Neutrophil (primary cell): ENCODE measurements at regions not wholly inside any gene's neighbourhood (a gene's known extent, or its start where the extent isn't known, plus 50 kb on each side); places are given as distances from the start of the nearest gene placed in this dataset.

Experiments used
- H3K27ac ChIP-seq: fragments of 200-600 bp; sonication (generic); 2 replicates; pipeline ENCODE4 v1.5.1; 2016; ENCODE audit warnings: mild to moderate bottlenecking, moderate library complexity
- H3K27me3 ChIP-seq: fragments of 200-600 bp; sonication (generic); 2 replicates; pipeline ENCODE4 v1.6.0; 2016; ENCODE audit warnings: mild to moderate bottlenecking
- H3K36me3 ChIP-seq: fragments of 200-600 bp; sonication (generic); 2 replicates; pipeline ENCODE4 v1.5.1; 2017
- H3K4me1 ChIP-seq, 2 experiments: fragments of 200-600 bp in 1 of 2; sonication (generic) in 1 of 2; 1 replicate in 1 of 2; 2 replicates in 1 of 2; pipeline versions ENCODE4 v1.5.1 to v1.6.1; 2013 to 2016; ENCODE audit warnings: low read depth in 1 of 2, low read length in 1 of 2, mild to moderate bottlenecking in 1 of 2, moderate library complexity in 1 of 2; ENCODE audit not compliant: control insufficient read depth in 1 of 2, insufficient read depth in 1 of 2
- H3K4me3 ChIP-seq, 2 experiments: fragments of 200-600 bp in 1 of 2; sonication (generic) in 1 of 2; 1 replicate in 1 of 2; 2 replicates in 1 of 2; pipeline ENCODE4 v1.5.1; 2013 to 2016; ENCODE audit warnings: low read depth in 1 of 2, low read length in 1 of 2, mild to moderate bottlenecking in 1 of 2, moderate library complexity in 1 of 2
- H3K9me3 ChIP-seq: fragments of 200-600 bp; sonication (generic); 2 replicates; pipeline ENCODE4 v1.5.1; 2016
- CTCF ChIP-seq: fragments of 200-600 bp; sonication (generic); IDR thresholded peaks from 2 replicates; pipeline ENCODE4 v1.5.1; 2016; ENCODE audit warnings: antibody characterized with exemption

- Histone ChIP-seq H3K27ac (no peak overlapping the region), H3K4me1 (no peaks in the 10 kb centered on the region), H3K4me3 (no peak overlapping the region), H3K36me3 (no peaks in the 10 kb centered on the region), H3K27me3 (no peaks in the 10 kb centered on the region), H3K9me3 (no peaks in the 10 kb centered on the region)
- TF ChIP-seq CTCF, result no peak
Observed at GRCh38 chr12:91804533-91804932, 341.1 kb downstream of the BTG1 start.

DNA sequence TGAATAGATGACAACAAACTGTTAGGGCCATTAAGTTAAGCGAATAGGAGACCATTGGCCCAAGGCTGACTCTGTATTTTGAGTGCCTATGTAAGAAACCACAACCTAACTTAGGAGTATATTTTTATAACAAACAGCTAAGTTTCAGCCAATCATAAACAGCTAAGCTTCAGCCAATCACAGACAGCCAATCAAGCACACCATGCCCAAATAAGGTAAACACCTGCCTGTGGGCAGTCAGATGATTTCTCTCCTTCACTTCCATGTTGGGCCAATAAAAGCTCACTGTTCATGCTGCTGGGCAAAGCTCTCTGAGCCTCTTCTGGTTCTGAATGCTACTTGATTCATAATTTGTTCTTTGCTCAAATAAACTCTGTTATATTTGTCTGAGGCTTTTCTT lies 344.6 kb downstream of the BTG1 start:
- no peak overlapping the region for H3K4me3 ChIP-seq
- no peaks in the 10 kb centered on the region for H3K9me3 ChIP-seq
- no peaks in the 10 kb centered on the region for H3K27me3 ChIP-seq
- no peaks in the 10 kb centered on the region for H3K36me3 ChIP-seq
- no peak for TF ChIP-seq CTCF
- H3K4me1 ChIP-seq, result no peaks in the 10 kb centered on the region
- no peak overlapping the region for H3K27ac ChIP-seq

DNA sequence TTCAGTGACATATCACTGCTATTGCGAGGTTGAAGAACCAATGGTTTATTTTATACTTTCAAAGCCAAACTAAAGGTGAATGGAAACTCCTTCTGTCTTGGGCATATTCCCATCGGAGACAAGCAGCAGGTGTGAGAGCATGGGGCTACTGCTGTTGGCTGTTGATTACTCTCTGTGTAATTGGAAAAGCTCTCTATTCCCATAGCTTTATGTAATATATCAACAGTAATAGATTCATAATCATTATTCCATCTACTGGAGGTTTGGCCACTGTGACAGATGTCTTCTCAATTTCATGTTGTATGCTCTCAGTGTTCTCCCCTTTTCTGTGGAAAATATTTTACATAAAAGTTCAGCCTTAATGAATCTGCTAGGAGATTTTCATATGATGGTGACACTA lies 352.0 kb downstream of the BTG1 start:
- H3K36me3 ChIP-seq, result no peaks in the 10 kb centered on the region

DNA sequence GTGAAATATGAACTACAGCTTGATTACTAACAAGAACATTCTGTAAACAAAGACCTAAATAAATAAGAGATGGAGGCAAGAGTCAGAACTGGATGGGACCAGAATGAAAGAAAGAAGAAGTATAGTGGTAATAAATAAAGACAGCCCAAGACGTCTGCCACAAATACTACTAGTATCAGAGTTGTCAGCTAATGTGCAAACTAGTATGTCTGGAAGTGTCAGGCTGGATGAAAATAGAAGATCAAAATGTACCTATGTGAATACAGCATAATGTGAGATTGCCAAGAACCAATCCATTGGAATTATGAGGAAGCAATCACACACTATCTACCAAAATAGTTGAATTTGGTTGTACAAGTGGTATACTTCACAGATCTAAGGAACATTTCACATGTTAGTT lies 353.0 kb downstream of the BTG1 start:
- no peaks in the 10 kb centered on the region for H3K4me1 ChIP-seq
- no peak overlapping the region for H3K4me3 ChIP-seq
- no peaks in the 10 kb centered on the region for H3K36me3 ChIP-seq
- no peak overlapping the region for H3K27ac ChIP-seq
- H3K9me3 ChIP-seq, result no peaks in the 10 kb centered on the region
- H3K27me3 ChIP-seq, result no peaks in the 10 kb centered on the region
- no peak for TF ChIP-seq CTCF

More for the DNA sequence above, 352.0 kb downstream of the BTG1 start:
- no peaks in the 10 kb centered on the region for H3K9me3 ChIP-seq
- TF ChIP-seq CTCF, result no peak
- no peaks in the 10 kb centered on the region for H3K27me3 ChIP-seq
- H3K27ac ChIP-seq, result no peak overlapping the region
- H3K4me1 ChIP-seq, result no peaks in the 10 kb centered on the region
- H3K4me3 ChIP-seq, result no peak overlapping the region

GRCh38 chr12:91786499-91787272 lies 359.0 kb downstream of the BTG1 start:
- TF ChIP-seq CTCF, result no peak
- Histone ChIP-seq H3K4me1 (no peaks in the 10 kb centered on the region), H3K4me3 (no peak overlapping the region), H3K36me3 (no peaks in the 10 kb centered on the region), H3K27ac (no peak overlapping the region), H3K27me3 (no peaks in the 10 kb centered on the region), H3K9me3 (no peaks in the 10 kb centered on the region)
